ENCODE measurements at regions not wholly inside any gene's neighbourhood (a gene's known extent, or its start where the extent isn't known, plus 50 kb on each side); places are given as distances from the start of the nearest gene placed in this dataset.

DNA sequence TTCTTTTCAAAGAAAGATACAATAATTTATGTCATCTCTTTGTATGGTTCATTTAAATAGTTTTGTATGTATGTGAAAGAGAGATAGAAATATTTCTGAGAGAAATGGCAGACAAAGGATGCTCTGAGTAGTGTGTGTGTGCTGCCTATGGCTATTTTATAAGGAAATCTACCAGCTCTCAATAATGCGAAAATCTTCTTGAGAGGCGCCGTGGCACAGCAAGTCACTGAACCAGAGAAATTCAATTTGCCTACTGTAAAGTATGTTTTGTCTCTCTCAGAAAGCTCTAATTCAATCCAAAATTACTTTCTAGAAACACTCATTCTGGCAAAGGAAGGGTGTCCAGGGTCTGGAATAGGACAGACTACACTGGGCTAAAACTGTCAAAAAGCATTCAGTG, 1981.1 kb downstream of the EFNA5 start:
- no peaks in the 10 kb centered on the region for H3K9me3 ChIP-seq (ENCODE audit: low read depth, low read length, poor library complexity, severe bottlenecking)
- TF ChIP-seq EZH2 (IDR thresholded peaks at IDR 0.05; ENCODE audit: borderline replicate concordance, low read depth, low read length, poor library complexity, severe bottlenecking), result no peak
- H3K4me1 ChIP-seq (ENCODE audit: insufficient read depth, low read length, poor library complexity, severe bottlenecking), result no peaks in the 10 kb centered on the region
- H3K27ac ChIP-seq (ENCODE audit: low read depth, low read length, poor library complexity, severe bottlenecking), result no peak overlapping the region
- intact Hi-C loops (cut with micrococcal nuclease; ENCODE audit: unreplicated experiment), result no loop called here
- ChIA-PET POLR2A (ENCODE audit: low non-redundant PET) (no interaction called here), CTCF (no interaction called here)
- no peak overlapping the region for H3K4me3 ChIP-seq (ENCODE audit: low read depth, low read length, poor library complexity, severe bottlenecking)
- no peaks in the 10 kb centered on the region for H3K27me3 ChIP-seq (replicated peaks; ENCODE audit: insufficient read depth, low read depth, low read length, poor library complexity)
- H3K36me3 ChIP-seq (ENCODE audit: insufficient read depth, low read length, poor library complexity, severe bottlenecking), result no peaks in the 10 kb centered on the region
- no peak for DNase-seq (ENCODE audit: low spot score)
- BruUV-seq (replicated peaks), result no TSS peak

DNA sequence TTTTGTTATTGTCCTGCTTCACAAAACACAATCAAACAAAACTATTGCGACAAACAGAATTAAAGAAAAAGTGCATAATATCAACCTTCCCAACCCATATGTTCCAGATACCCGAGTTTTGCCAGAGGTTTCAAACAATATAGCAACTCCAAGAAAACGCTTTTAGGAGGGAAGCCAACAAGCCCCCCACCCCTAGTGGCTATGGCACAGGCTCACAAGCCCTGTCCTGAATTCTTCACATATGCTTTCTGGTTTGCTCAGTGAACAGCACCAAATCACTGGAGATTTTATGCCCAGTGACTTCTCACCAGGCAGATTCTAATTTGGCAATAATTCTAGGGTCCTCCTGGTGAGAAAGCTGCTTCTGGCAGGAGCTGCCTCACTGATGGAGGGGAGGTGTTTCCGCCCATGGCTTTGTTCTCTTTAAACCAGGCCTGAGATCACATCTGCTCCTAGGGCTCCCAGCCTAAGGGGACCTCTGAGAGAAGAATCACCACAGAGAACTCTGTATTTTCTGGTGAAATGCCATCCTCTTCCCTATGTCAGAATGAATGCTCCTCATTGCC, 1982.4 kb downstream of the EFNA5 start:
- intact Hi-C loops (cut with micrococcal nuclease; ENCODE audit: unreplicated experiment), result no loop called here
- peak; percentile 5 for DNase-seq (ENCODE audit: low spot score)
- POLR2A ChIA-PET (ENCODE audit: low non-redundant PET), result no interaction called here
- Histone ChIP-seq H3K9me3 (ENCODE audit: low read depth, low read length, poor library complexity, severe bottlenecking) (no peaks in the 10 kb centered on the region), H3K27ac (ENCODE audit: low read depth, low read length, poor library complexity, severe bottlenecking) (no peak overlapping the region), H3K4me3 (ENCODE audit: low read depth, low read length, poor library complexity, severe bottlenecking) (no peak overlapping the region), H3K4me1 (ENCODE audit: insufficient read depth, low read length, poor library complexity, severe bottlenecking) (no peaks in the 10 kb centered on the region), H3K27me3 (replicated peaks; ENCODE audit: insufficient read depth, low read depth, low read length, poor library complexity) (no peaks in the 10 kb centered on the region), H3K36me3 (ENCODE audit: insufficient read depth, low read length, poor library complexity, severe bottlenecking) (no peaks in the 10 kb centered on the region)
- no peak for TF ChIP-seq EZH2 (IDR thresholded peaks at IDR 0.05; ENCODE audit: borderline replicate concordance, low read depth, low read length, poor library complexity, severe bottlenecking)
- TF ChIP-seq, protein P1, sequence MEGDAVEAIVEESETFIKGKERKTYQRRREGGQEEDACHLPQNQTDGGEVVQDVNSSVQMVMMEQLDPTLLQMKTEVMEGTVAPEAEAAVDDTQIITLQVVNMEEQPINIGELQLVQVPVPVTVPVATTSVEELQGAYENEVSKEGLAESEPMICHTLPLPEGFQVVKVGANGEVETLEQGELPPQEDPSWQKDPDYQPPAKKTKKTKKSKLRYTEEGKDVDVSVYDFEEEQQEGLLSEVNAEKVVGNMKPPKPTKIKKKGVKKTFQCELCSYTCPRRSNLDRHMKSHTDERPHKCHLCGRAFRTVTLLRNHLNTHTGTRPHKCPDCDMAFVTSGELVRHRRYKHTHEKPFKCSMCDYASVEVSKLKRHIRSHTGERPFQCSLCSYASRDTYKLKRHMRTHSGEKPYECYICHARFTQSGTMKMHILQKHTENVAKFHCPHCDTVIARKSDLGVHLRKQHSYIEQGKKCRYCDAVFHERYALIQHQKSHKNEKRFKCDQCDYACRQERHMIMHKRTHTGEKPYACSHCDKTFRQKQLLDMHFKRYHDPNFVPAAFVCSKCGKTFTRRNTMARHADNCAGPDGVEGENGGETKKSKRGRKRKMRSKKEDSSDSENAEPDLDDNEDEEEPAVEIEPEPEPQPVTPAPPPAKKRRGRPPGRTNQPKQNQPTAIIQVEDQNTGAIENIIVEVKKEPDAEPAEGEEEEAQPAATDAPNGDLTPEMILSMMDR (conservative IDR thresholded peaks at IDR 0.05; ENCODE audit: low read depth, low read length), result no peak
- no TSS peak for BruUV-seq (replicated peaks)
- CTCF ChIA-PET, result no interaction called here

DNA sequence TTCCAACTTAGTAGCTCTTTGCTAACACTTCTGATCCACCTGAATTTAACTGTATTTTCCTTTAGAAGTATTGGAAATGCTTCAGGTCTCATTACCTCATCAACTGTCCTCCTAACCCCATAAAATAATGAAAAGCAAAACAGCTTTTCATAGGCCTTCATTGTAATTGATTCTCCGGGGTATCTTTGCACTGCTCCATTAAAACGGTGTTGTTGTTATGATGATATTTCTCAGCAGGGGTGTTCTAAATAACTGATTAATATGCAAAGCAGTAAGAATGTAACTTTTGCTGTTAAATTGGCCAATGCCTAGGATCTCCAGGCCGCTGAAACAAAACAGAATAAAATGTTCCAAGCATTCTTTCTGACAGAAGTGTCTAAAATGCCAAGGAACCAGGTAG, 1983.2 kb downstream of the EFNA5 start:
- BruUV-seq (replicated peaks), result no TSS peak
- CTCF ChIA-PET, result no interaction called here

DNA sequence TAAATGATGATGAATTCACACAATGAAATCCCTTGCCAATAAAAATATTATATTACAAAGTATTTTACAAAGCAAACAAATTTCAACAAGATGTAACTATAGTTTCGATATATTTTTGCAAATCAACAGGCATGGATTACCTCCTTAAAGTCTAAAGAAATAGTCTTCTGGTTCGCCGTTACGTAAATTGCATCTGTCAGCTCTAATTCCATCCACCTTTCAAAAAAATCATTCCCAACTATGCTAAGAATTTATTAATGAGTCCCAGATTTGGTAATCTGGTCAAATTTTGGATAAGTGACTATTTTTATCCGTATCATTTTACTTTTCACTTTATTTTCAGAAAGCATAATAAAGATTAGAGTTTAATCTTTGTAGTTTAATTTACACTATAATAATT, 1984.9 kb downstream of the EFNA5 start:
- Histone ChIP-seq H3K9me3 (ENCODE audit: low read depth, low read length, poor library complexity, severe bottlenecking) (no peaks in the 10 kb centered on the region), H3K36me3 (ENCODE audit: insufficient read depth, low read length, poor library complexity, severe bottlenecking) (no peaks in the 10 kb centered on the region), H3K27ac (ENCODE audit: low read depth, low read length, poor library complexity, severe bottlenecking) (no peak overlapping the region), H3K27me3 (replicated peaks; ENCODE audit: insufficient read depth, low read depth, low read length, poor library complexity) (no peaks in the 10 kb centered on the region), H3K4me1 (ENCODE audit: insufficient read depth, low read length, poor library complexity, severe bottlenecking) (no peaks in the 10 kb centered on the region), H3K4me3 (ENCODE audit: low read depth, low read length, poor library complexity, severe bottlenecking) (no peak overlapping the region)
- ChIA-PET POLR2A (ENCODE audit: low non-redundant PET) (no interaction called here), CTCF (no interaction called here)
- no TSS peak for BruUV-seq (replicated peaks)
- TF ChIP-seq EZH2 (IDR thresholded peaks at IDR 0.05; ENCODE audit: borderline replicate concordance, low read depth, low read length, poor library complexity, severe bottlenecking), result no peak
- TF ChIP-seq, protein P1 (conservative IDR thresholded peaks at IDR 0.05; ENCODE audit: low read depth, low read length), result no peak
- intact Hi-C loops (cut with micrococcal nuclease; ENCODE audit: unreplicated experiment), result no loop called here
- no peak for DNase-seq (ENCODE audit: low spot score)

More for the DNA sequence above, 1983.2 kb downstream of the EFNA5 start:
- no peaks in the 10 kb centered on the region for H3K27me3 ChIP-seq (replicated peaks; ENCODE audit: insufficient read depth, low read depth, low read length, poor library complexity)
- TF ChIP-seq EZH2 (IDR thresholded peaks at IDR 0.05; ENCODE audit: borderline replicate concordance, low read depth, low read length, poor library complexity, severe bottlenecking), result no peak
- TF ChIP-seq, protein P1 (conservative IDR thresholded peaks at IDR 0.05; ENCODE audit: low read depth, low read length), result no peak
- no peak for DNase-seq (ENCODE audit: low spot score)
- H3K9me3 ChIP-seq (ENCODE audit: low read depth, low read length, poor library complexity, severe bottlenecking), result no peaks in the 10 kb centered on the region
- intact Hi-C loops (cut with micrococcal nuclease; ENCODE audit: unreplicated experiment), result no loop called here
- no peaks in the 10 kb centered on the region for H3K36me3 ChIP-seq (ENCODE audit: insufficient read depth, low read length, poor library complexity, severe bottlenecking)
- POLR2A ChIA-PET (ENCODE audit: low non-redundant PET), result no interaction called here
- H3K27ac ChIP-seq (ENCODE audit: low read depth, low read length, poor library complexity, severe bottlenecking), result no peak overlapping the region
- H3K4me1 ChIP-seq (ENCODE audit: insufficient read depth, low read length, poor library complexity, severe bottlenecking), result no peaks in the 10 kb centered on the region
- no peak overlapping the region for H3K4me3 ChIP-seq (ENCODE audit: low read depth, low read length, poor library complexity, severe bottlenecking)

Data from A673 (cell line).